ENCODE measurements at regions not wholly inside any gene's neighbourhood (a gene's known extent, or its start where the extent isn't known, plus 50 kb on each side); places are given as distances from the start of the nearest gene placed in this dataset.

DNA sequence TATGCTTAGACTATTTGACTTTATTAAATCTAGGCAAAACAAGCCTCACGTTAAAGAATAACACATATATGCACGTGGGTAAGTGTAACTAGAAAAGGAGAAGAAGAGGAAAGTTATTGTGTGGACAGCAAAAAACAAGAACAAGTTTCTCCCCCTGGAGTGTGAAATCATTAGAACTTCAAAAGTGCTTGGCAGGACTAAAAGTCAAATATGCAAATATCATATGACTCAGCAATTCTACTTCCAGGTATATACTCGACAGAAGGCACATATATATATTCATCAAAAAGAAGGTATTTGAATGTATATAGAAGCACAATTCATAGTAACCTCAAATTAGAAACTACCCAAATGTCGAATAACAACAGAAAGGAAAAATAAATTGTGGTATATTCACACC, 68.9 kb upstream of the STXBP5L start:
- no CpG with 5 or more reads among the region's 4 CpGs for WGBS, 2 experiments (ENCODE audit: extremely low coverage in 2 of 2, insufficient read length in 1 of 2)
- in situ Hi-C loops (cut with MboI; ENCODE audit: low sequenced_read_pairs) (no loop called here), dilution Hi-C loops (cut with HindIII; ENCODE audit: low sequenced_read_pairs, unreplicated experiment) (no loop called here), intact Hi-C loops (cut with micrococcal nuclease) (no loop called here)
- TF ChIP-seq POLR2A (IDR thresholded peaks at IDR 0.05; ENCODE audit: low read depth, low read length) (no peak), RCOR1 (IDR thresholded peaks at IDR 0.05; ENCODE audit: insufficient replicate concordance, low read length) (no peak), RAD21 (IDR thresholded peaks at IDR 0.05; ENCODE audit: low read length) (no peak), BHLHE40 (IDR thresholded peaks at IDR 0.05; ENCODE audit: low read depth, low read length) (no peak), NFE2L2 (IDR thresholded peaks at IDR 0.05; ENCODE audit: low read depth, low read length) (peak; percentile 83), SMC3 (IDR thresholded peaks at IDR 0.05; ENCODE audit: low read depth, low read length) (no peak), MXI1 (IDR thresholded peaks at IDR 0.05; ENCODE audit: borderline replicate concordance, low read depth, low read length) (no peak), CHD1 (IDR thresholded peaks at IDR 0.05; ENCODE audit: low read depth, low read length) (no peak), MAFK (IDR thresholded peaks at IDR 0.05; ENCODE audit: low read depth, low read length) (peak; percentile 79)
- TF ChIP-seq, protein P1, sequence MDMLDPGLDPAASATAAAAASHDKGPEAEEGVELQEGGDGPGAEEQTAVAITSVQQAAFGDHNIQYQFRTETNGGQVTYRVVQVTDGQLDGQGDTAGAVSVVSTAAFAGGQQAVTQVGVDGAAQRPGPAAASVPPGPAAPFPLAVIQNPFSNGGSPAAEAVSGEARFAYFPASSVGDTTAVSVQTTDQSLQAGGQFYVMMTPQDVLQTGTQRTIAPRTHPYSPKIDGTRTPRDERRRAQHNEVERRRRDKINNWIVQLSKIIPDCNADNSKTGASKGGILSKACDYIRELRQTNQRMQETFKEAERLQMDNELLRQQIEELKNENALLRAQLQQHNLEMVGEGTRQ (IDR thresholded peaks at IDR 0.05; ENCODE audit: low read depth, low read length): no peak
- TF ChIP-seq, protein P2, sequence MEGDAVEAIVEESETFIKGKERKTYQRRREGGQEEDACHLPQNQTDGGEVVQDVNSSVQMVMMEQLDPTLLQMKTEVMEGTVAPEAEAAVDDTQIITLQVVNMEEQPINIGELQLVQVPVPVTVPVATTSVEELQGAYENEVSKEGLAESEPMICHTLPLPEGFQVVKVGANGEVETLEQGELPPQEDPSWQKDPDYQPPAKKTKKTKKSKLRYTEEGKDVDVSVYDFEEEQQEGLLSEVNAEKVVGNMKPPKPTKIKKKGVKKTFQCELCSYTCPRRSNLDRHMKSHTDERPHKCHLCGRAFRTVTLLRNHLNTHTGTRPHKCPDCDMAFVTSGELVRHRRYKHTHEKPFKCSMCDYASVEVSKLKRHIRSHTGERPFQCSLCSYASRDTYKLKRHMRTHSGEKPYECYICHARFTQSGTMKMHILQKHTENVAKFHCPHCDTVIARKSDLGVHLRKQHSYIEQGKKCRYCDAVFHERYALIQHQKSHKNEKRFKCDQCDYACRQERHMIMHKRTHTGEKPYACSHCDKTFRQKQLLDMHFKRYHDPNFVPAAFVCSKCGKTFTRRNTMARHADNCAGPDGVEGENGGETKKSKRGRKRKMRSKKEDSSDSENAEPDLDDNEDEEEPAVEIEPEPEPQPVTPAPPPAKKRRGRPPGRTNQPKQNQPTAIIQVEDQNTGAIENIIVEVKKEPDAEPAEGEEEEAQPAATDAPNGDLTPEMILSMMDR (conservative IDR thresholded peaks at IDR 0.05; ENCODE audit: low read depth, low read length): no peak
- Histone ChIP-seq H3K27me3 (ENCODE audit: control insufficient read depth, insufficient read depth, low read length) (no peaks in the 10 kb centered on the region), H2BK120ac (ENCODE audit: low read depth, low read length) (no peak overlapping the region), H3K79me1 (ENCODE audit: low read depth in 1 of 2, low read length in 2 of 2) (no peaks in the 10 kb centered on the region), H4K91ac (ENCODE audit: insufficient read depth, low read depth, low read length) (no peak overlapping the region), H3K4me2 (ENCODE audit: low read depth, low read length) (no peak overlapping the region), H3K9me3 (ENCODE audit: control insufficient read depth, insufficient read depth, low read length) (no peaks in the 10 kb centered on the region), H2BK15ac (ENCODE audit: low read depth, low read length) (no peak overlapping the region), H4K5ac (ENCODE audit: low read depth, low read length) (no peak overlapping the region), H2BK5ac (ENCODE audit: low read depth, low read length, poor library complexity, severe bottlenecking) (no peak overlapping the region), H2BK20ac (ENCODE audit: low read depth, low read length) (no peak overlapping the region), H3K4me3 (ENCODE audit: insufficient read depth, low read depth, low read length) (no peak overlapping the region), H4K20me1 (ENCODE audit: insufficient read depth, low read length) (no peaks in the 10 kb centered on the region), H3K4me1 (ENCODE audit: control insufficient read depth, insufficient read depth, low read length) (no peaks in the 10 kb centered on the region), H3K36me3 (ENCODE audit: control insufficient read depth, insufficient read depth, low read length) (no peaks in the 10 kb centered on the region), H2AK9ac (replicated peaks; ENCODE audit: low read depth, low read length, poor library complexity) (no peak overlapping the region), H3K23ac (ENCODE audit: low read depth, low read length) (no peak overlapping the region), H2AK5ac (ENCODE audit: low read depth, low read length) (no peak overlapping the region), H3K9me1 (ENCODE audit: insufficient read depth, low read length) (no peaks in the 10 kb centered on the region), H3K9ac (ENCODE audit: low read depth, low read length) (no peak overlapping the region), H2AFZ (replicated peaks; ENCODE audit: low read length, poor library complexity) (no peak overlapping the region), H3K18ac (ENCODE audit: low read depth, low read length) (no peak overlapping the region), H4K8ac (ENCODE audit: low read depth in 2 of 2, low read length in 2 of 2) (no peak overlapping the region), H3K27ac (ENCODE audit: insufficient read depth, low read length) (no peak overlapping the region), H3K4ac (ENCODE audit: low read depth, low read length) (no peak overlapping the region), H3K56ac (ENCODE audit: extremely low read depth, insufficient read depth, low read length) (no peak overlapping the region), H3K14ac (replicated peaks; ENCODE audit: low read depth, low read length) (no peak overlapping the region)
- CTCF ChIA-PET: no interaction called here
- ATAC-seq (ENCODE audit: low read depth) (no peak), DNase-seq (no peak)
- no TSS peak for BruUV-seq (replicated peaks)
- POLR2A ChIA-PET (ENCODE audit: unreplicated experiment): no interaction called here

Data from IMR-90 (cell line).